ENCODE measurements at regions not wholly inside any gene's neighbourhood (a gene's known extent, or its start where the extent isn't known, plus 50 kb on each side); places are given as distances from the start of the nearest gene placed in this dataset.

GRCh38 chr7:106982415-106982814, 62.1 kb upstream of the PRKAR2B start:
- ChIA-PET SMC1A (ENCODE audit: uncharacterized antibody, unreplicated experiment) (no interaction called here), RAD21 (ENCODE audit: unreplicated experiment) (no interaction called here), CTCF (interaction anchor here (0.6 to 0.7 kb wide), 2 partner anchors 101 to 144 kb away, joined by 3 to 5 read pairs; no protein-coding TSS in a partner anchor), POLR2A (no interaction called here)
- in situ Hi-C loops (cut with MboI) (no loop called here), intact Hi-C loops (cut with micrococcal nuclease; ENCODE audit: unreplicated experiment) (no loop called here)
- H3K4me3 ChIP-seq = no peak overlapping the region
- H3K4me2 ChIP-seq (ENCODE audit: control insufficient read depth, insufficient read depth) = no peak overlapping the region
- H3K9ac ChIP-seq (ENCODE audit: control insufficient read depth, insufficient read depth, low read length) = no peak overlapping the region
- H3K9me3 ChIP-seq (replicated peaks; ENCODE audit: control insufficient read depth, insufficient read depth, low read length) = no peaks in the 10 kb centered on the region
- no peaks in the 10 kb centered on the region for H3K36me3 ChIP-seq (ENCODE audit: control insufficient read depth in 2 of 2, insufficient read depth in 2 of 2, low read length in 1 of 2)
- H3K27ac ChIP-seq (ENCODE audit: control insufficient read depth, insufficient read depth) = no peak overlapping the region
- TF ChIP-seq BCLAF1 (IDR thresholded peaks at IDR 0.05) = no peak
- no peak overlapping the region for H2AFZ ChIP-seq (ENCODE audit: control insufficient read depth, low read depth, low read length)
- no peaks in the 10 kb centered on the region for H3K79me2 ChIP-seq (ENCODE audit: control insufficient read depth, insufficient read depth, low read length)
- H3K27me3 ChIP-seq (replicated peaks in 1 of 2; ENCODE audit: control insufficient read depth in 2 of 2, insufficient read depth in 2 of 2, low read length in 1 of 2) = no peaks in the 10 kb centered on the region; a peak in 1 of 4 replicates
- WGBS (ENCODE audit: insufficient coverage, insufficient replicate concordance, low lambda C conversion rate, missing lambda C conversion rate) = 46% methylated on average over 7 of the region's 7 CpGs
- no TSS peak for BruUV-seq (replicated peaks)
- H3K4me1 ChIP-seq (ENCODE audit: control insufficient read depth, insufficient read depth, low read length) = no peaks in the 10 kb centered on the region
- no peaks in the 10 kb centered on the region for H4K20me1 ChIP-seq (ENCODE audit: control insufficient read depth, insufficient read depth)
- FAIRE-seq (no peak), ATAC-seq (no peak), DNase-seq (ENCODE audit: low read depth, low spot score) (no peak)

GRCh38 chr7:106984034-106984433, 60.5 kb upstream of the PRKAR2B start:
- no TSS peak for BruUV-seq (replicated peaks)
- Histone ChIP-seq H3K27me3 (replicated peaks in 1 of 2; ENCODE audit: control insufficient read depth in 2 of 2, insufficient read depth in 2 of 2, low read length in 1 of 2) (no peaks in the 10 kb centered on the region; a peak in 1 of 4 replicates), H3K4me1 (ENCODE audit: control insufficient read depth, insufficient read depth, low read length) (no peaks in the 10 kb centered on the region), H2AFZ (ENCODE audit: control insufficient read depth, low read depth, low read length) (no peak overlapping the region), H4K20me1 (ENCODE audit: control insufficient read depth, insufficient read depth) (no peaks in the 10 kb centered on the region), H3K4me3 (no peak overlapping the region), H3K4me2 (ENCODE audit: control insufficient read depth, insufficient read depth) (no peak overlapping the region), H3K9me3 (replicated peaks; ENCODE audit: control insufficient read depth, insufficient read depth, low read length) (no peaks in the 10 kb centered on the region), H3K79me2 (ENCODE audit: control insufficient read depth, insufficient read depth, low read length) (no peaks in the 10 kb centered on the region), H3K9ac (ENCODE audit: control insufficient read depth, insufficient read depth, low read length) (no peak overlapping the region), H3K27ac (ENCODE audit: control insufficient read depth, insufficient read depth) (no peak overlapping the region), H3K36me3 (ENCODE audit: control insufficient read depth in 2 of 2, insufficient read depth in 2 of 2, low read length in 1 of 2) (no peaks in the 10 kb centered on the region)
- 78% methylated on average over 5 of the region's 5 CpGs for WGBS (ENCODE audit: insufficient coverage, insufficient replicate concordance, low lambda C conversion rate, missing lambda C conversion rate)
- intact Hi-C loops (cut with micrococcal nuclease; ENCODE audit: unreplicated experiment) (no loop called here), in situ Hi-C loops (cut with MboI) (no loop called here)
- SMC1A ChIA-PET (ENCODE audit: uncharacterized antibody, unreplicated experiment) = no interaction called here
- ATAC-seq = no peak
- FAIRE-seq = no peak
- CTCF ChIA-PET = no interaction called here
- DNase-seq (ENCODE audit: low read depth, low spot score) = no peak
- RAD21 ChIA-PET (ENCODE audit: unreplicated experiment) = no interaction called here
- POLR2A ChIA-PET = interaction anchor here (0.5 kb wide), 1 partner anchor 23 kb away, joined by 4 read pairs; no protein-coding TSS in a partner anchor
- no peak for TF ChIP-seq MAX (IDR thresholded peaks at IDR 0.05; ENCODE audit: low read depth, low read length)
- TF ChIP-seq MYB (IDR thresholded peaks at IDR 0.05; ENCODE audit: borderline replicate concordance, low read depth, low read length) = no peak
- no peak for TF ChIP-seq BACH1 (IDR thresholded peaks at IDR 0.05; ENCODE audit: borderline replicate concordance)
- no peak for TF ChIP-seq USF1 (IDR thresholded peaks at IDR 0.05; ENCODE audit: borderline replicate concordance, extremely low read length, insufficient read depth, low read depth, low read length)
- TF ChIP-seq TCF12 (IDR thresholded peaks at IDR 0.05; ENCODE audit: low read depth, low read length) = no peak
- no peak for TF ChIP-seq SREBF1 (IDR thresholded peaks at IDR 0.05; ENCODE audit: low read length)
- no peak for TF ChIP-seq EP300 (IDR thresholded peaks at IDR 0.05; ENCODE audit: borderline replicate concordance in 1 of 2, control insufficient read depth in 1 of 2, low read depth in 2 of 2, low read length in 2 of 2)
- TF ChIP-seq USF2 (IDR thresholded peaks at IDR 0.05; ENCODE audit: borderline replicate concordance, low read depth, low read length) = no peak
- TF ChIP-seq SUZ12 (IDR thresholded peaks at IDR 0.05; ENCODE audit: unreplicated experiment) = no peak
- no peak for TF ChIP-seq HCFC1 (IDR thresholded peaks at IDR 0.05; ENCODE audit: low read length)
- TF ChIP-seq BHLHE40 (IDR thresholded peaks at IDR 0.05; ENCODE audit: borderline replicate concordance in 1 of 2, low read depth in 2 of 2, low read length in 1 of 2) = no peak
- TF ChIP-seq CREB1 (IDR thresholded peaks at IDR 0.05; ENCODE audit: low read depth) = no peak

All from GM12878 (cell line).